NCI-H2029 treated with DMSO at 0.1 percent for 48 hours (cell line): ENCODE measurements at regions not wholly inside any gene's neighbourhood (a gene's known extent, or its start where the extent isn't known, plus 50 kb on each side); places are given as distances from the start of the nearest gene placed in this dataset.
A peak's percentile ranks its signal among the peaks of the same experiment; 100 is the strongest.

ENCODE experiments used
- DNase-seq: peaks from one replicate; lab custom pipeline; 2025; lab: John Stamatoyannopoulos, UW

DNA sequence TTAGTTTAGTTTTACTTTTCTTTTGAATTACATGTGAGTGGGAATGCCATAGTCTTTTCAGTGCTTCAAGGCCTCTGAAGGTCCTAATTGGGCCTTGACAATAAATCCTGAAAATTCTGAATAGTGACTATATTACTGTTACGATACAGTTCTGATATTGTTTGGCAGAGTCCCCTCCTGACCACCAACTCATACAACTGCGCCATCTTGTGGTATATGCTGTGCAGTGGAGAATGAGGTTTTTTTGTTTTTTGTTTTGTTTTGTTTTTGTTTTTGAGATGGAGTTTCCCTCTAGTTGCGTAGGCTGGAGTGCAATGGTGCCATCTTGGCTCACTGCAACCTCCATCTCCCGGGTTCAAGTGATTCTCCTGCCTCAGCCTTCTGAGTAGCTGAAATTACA lies 56.6 kb upstream of the CHRDL1 start:
- no peak for DNase-seq

DNA sequence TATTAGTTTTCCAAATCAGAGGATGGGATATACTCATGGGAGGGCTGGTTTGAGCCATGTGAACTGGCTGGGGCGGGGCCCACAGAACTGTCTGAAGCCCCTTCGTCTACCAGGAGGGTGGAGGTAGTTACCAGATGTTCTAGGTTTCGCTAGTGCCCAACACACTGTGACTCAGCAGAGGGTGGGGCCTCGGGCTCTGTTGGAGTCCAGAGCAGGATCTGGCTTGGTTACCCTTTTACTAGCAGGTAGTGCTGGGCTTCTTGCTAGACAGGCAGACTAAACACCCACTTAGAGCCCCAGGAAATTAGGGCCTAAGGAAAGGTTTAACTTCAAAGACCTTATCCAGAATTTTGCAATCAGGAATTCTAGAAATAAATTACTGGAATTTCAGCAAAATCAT lies 56.2 kb upstream of the CHRDL1 start:
- no peak for DNase-seq

DNA sequence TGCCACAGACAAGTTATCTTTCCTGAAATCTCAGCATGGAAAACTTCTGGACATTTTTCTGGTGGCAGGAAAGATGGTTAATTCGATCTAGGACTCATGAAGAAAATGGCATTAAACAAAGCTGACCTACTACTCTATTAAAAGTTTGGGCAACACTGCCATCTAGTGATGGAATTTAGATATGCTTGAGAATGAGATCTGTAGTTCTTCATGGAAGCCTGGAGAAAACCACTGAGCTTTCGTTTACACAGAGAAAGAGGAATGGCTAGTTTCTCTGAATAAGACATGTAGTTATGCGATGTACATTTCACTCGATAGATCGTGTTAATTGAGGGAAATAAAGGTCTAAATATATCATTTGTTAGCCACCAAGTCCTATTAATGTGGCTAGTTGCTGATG lies 51.7 kb upstream of the CHRDL1 start:
- peak; percentile 21 for DNase-seq

DNA sequence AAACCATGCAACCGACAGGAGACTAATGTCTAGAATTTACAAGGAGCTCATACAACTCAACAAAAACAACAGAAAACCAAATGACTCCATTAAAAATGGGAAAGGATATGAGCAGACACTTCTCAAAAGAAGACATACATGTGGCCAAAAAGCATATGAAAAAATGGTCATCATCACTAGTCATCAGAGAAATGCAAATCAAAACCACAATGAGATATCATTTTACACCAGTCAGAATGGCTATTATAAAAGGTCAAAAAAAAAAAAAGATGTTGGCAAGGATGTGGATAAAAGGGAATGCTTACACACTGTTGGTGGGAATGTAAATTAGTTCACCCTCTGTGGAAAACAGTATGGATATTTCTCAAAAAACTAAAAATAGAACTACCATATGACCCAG lies 50.5 kb upstream of the CHRDL1 start:
- DNase-seq = no peak
